ENCODE measurements at regions not wholly inside any gene's neighbourhood (a gene's known extent, or its start where the extent isn't known, plus 50 kb on each side); places are given as distances from the start of the nearest gene placed in this dataset.

GRCh38 chr5:124650951-124651662 is 95.3 kb downstream of the ZNF608 start:
- intact Hi-C loops (cut with DNase I) = loop anchor here in 9 of 10 donors (1.0 to 10.0 kb wide), 13 partner anchors 56 to 839 kb away; partner anchors contain the start of gene ZNF608 (in 1 of the 9)

GRCh38 chr5:124650147-124650561 is 96.3 kb downstream of the ZNF608 start:
- intact Hi-C loops (cut with DNase I) = loop anchor here in 9 of 10 donors (2.0 to 10.0 kb wide), 12 partner anchors 57 to 838 kb away; partner anchors contain the start of gene ZNF608 (in 1 of the 9)
- DNase-seq (no peak), ATAC-seq (peak; percentile 33 to 48 (median 34))
- H3K27me3 ChIP-seq = peaks cover 0 to 57% (median 0%) of the 10 kb centered on the region in 9 donors
- WGBS, 4 donors = 0 to 4% (median 1%) methylated on average over 4 of the region's 4 CpGs
- peaks cover 7 to 62% (median 50%) of the 10 kb centered on the region in 12 donors for H3K4me1 ChIP-seq
- no peaks in the 10 kb centered on the region for H3K9me3 ChIP-seq
- H3K36me3 ChIP-seq = peaks cover 0 to 23% (median 11%) of the 10 kb centered on the region in 9 donors
- H3K4me3 ChIP-seq = peak overlapping the region in 8 of 12 donors; percentile 10 to 61 (median 41)
- no peak for TF ChIP-seq CTCF (IDR thresholded peaks at IDR 0.05)
- TF ChIP-seq POLR2A (IDR thresholded peaks at IDR 0.05) = no peak
- peak overlapping the region; percentile 35 to 92 (median 83) for H3K27ac ChIP-seq

More at GRCh38 chr5:124650951-124651662, 95.3 kb downstream of the ZNF608 start:
- peaks cover 0 to 65% (median 0%) of the 10 kb centered on the region in 9 donors for H3K27me3 ChIP-seq
- peak; percentile 4 to 70 (median 44) for ATAC-seq
- peaks cover 7 to 71% (median 59%) of the 10 kb centered on the region in 12 donors for H3K4me1 ChIP-seq
- no peaks in the 10 kb centered on the region for H3K9me3 ChIP-seq
- peak overlapping the region in 11 of 12 donors; percentile 50 to 74 (median 60) for H3K4me3 ChIP-seq
- H3K36me3 ChIP-seq = peaks cover 0 to 23% (median 11%) of the 10 kb centered on the region in 9 donors
- peak overlapping the region; percentile 41 to 92 (median 83) for H3K27ac ChIP-seq
- peak in 2 of 5 donors; percentile 54 to 57 for DNase-seq
- 16 to 24% (median 18%) methylated on average over 3 of the region's 3 CpGs for WGBS, 4 donors
- TF ChIP-seq CTCF (IDR thresholded peaks at IDR 0.05) = no peak
- TF ChIP-seq POLR2A (IDR thresholded peaks at IDR 0.05) = no peak

GRCh38 chr5:124649491-124650146 is 96.8 kb downstream of the ZNF608 start:
- peaks cover 7 to 56% (median 46%) of the 10 kb centered on the region in 12 donors for H3K4me1 ChIP-seq
- peak; percentile 19 to 66 (median 50) for ATAC-seq
- intact Hi-C loops (cut with DNase I) = loop anchor here in 9 of 10 donors (2.0 to 10.0 kb wide), 15 partner anchors 58 to 1185 kb away; partner anchors contain the start of gene ZNF608 (in 1 of the 9)

More at GRCh38 chr5:124649491-124650146, 96.8 kb downstream of the ZNF608 start:
- Histone ChIP-seq H3K27me3 (peaks cover 0 to 57% (median 0%) of the 10 kb centered on the region in 9 donors), H3K9me3 (no peaks in the 10 kb centered on the region), H3K4me3 (peak overlapping the region in 8 of 12 donors; percentile 10 to 61 (median 41)), H3K27ac (peak overlapping the region; percentile 35 to 92 (median 83)), H3K36me3 (peaks cover 0 to 23% (median 11%) of the 10 kb centered on the region in 9 donors)
- DNase-seq = peak; percentile 76 to 86 (median 77)
- TF ChIP-seq POLR2A (IDR thresholded peaks at IDR 0.05) (no peak), CTCF (IDR thresholded peaks at IDR 0.05) (no peak)
- WGBS, 4 donors = 10 to 15% (median 13%) methylated on average over 11 of the region's 11 CpGs
